HG02884 (cell line): ENCODE measurements at regions not wholly inside any gene's neighbourhood (a gene's known extent, or its start where the extent isn't known, plus 50 kb on each side); places are given as distances from the start of the nearest gene placed in this dataset.

ENCODE experiments used
- ATAC-seq: cut with Tn5 transposase; IDR thresholded peaks from one replicate; pipeline ENCODE4 v1.9.1; 2021; ENCODE audit warnings: mild to moderate bottlenecking, moderate library complexity; ENCODE audit not compliant: unreplicated experiment

- ATAC-seq, result no peak
Measured at GRCh38 chr12:75711271-75711670, 199.9 kb upstream of the KRR1 start.

- no peak for ATAC-seq
Measured at GRCh38 chr12:75710361-75711069, 199.1 kb upstream of the KRR1 start.

- ATAC-seq, result no peak
Measured at GRCh38 chr12:75709503-75709902, 198.1 kb upstream of the KRR1 start.

GRCh38 chr12:75708802-75709201 lies 197.4 kb upstream of the KRR1 start:
- ATAC-seq, result no peak

GRCh38 chr12:75707983-75708382 lies 196.6 kb upstream of the KRR1 start:
- ATAC-seq, result no peak

GRCh38 chr12:75706786-75707605 lies 195.6 kb upstream of the KRR1 start:
- peak; percentile 76 for ATAC-seq

GRCh38 chr12:75705749-75706711 lies 194.6 kb upstream of the KRR1 start:
- peak; percentile 6 for ATAC-seq

GRCh38 chr12:75704664-75705063 lies 193.3 kb upstream of the KRR1 start:
- no peak for ATAC-seq

- ATAC-seq, result no peak
Measured at GRCh38 chr12:75704208-75704607, 192.8 kb upstream of the KRR1 start.

GRCh38 chr12:75703131-75703530 lies 191.7 kb upstream of the KRR1 start:
- no peak for ATAC-seq

GRCh38 chr12:75702477-75703093 lies 191.2 kb upstream of the KRR1 start:
- no peak for ATAC-seq

- no peak for ATAC-seq
Measured at GRCh38 chr12:75701859-75702258, 190.4 kb upstream of the KRR1 start.

- ATAC-seq, result no peak
Measured at GRCh38 chr12:75699728-75700496, 188.5 kb upstream of the KRR1 start.

- no peak for ATAC-seq
Measured at GRCh38 chr12:75699251-75699650, 187.8 kb upstream of the KRR1 start.

- no peak for ATAC-seq
Measured at GRCh38 chr12:75698052-75698451, 186.6 kb upstream of the KRR1 start.

GRCh38 chr12:75695926-75696325 lies 184.5 kb upstream of the KRR1 start:
- no peak for ATAC-seq

GRCh38 chr12:75694534-75695268 lies 183.3 kb upstream of the KRR1 start:
- ATAC-seq, result no peak

- ATAC-seq, result no peak
Measured at GRCh38 chr12:75692876-75693275, 181.5 kb upstream of the KRR1 start.

- no peak for ATAC-seq
Measured at GRCh38 chr12:75690296-75690955, 179.0 kb upstream of the KRR1 start.
